Upper lobe of left lung (tissue), 6 donors: ENCODE measurements at regions not wholly inside any gene's neighbourhood (a gene's known extent, or its start where the extent isn't known, plus 50 kb on each side); places are given as distances from the start of the nearest gene placed in this dataset.

Experiments used
- ATAC-seq, 2 donors: fragments of 200-7000 bp; cut with Tn5 transposase; one replicate each; pipeline ENCODE4 v1.9.1; 2022; ENCODE audit warnings: mild to moderate bottlenecking in 2 of 2, moderate library complexity in 2 of 2; ENCODE audit not compliant: low FRiP score in 2 of 2
- DNase-seq, 2 donors: peaks; one replicate each; pipeline ENCODE4 v3.0.0-alpha.2; 2019 to 2020
- H3K27ac ChIP-seq, 4 donors: fragments of 200-600 bp; sonication (generic); one replicate each; pipeline ENCODE4 v1.5.1; 2016 to 2019
- H3K27me3 ChIP-seq, 4 donors: fragments of 200-600 bp; sonication (generic); one replicate each; pipeline ENCODE4 v1.5.1; 2017 to 2019
- H3K36me3 ChIP-seq, 4 donors: fragments of 200-600 bp; sonication (generic); one replicate each; pipeline ENCODE4 v1.5.1; 2016 to 2019
- H3K4me1 ChIP-seq, 4 donors: fragments of 200-600 bp; sonication (generic); one replicate each; pipeline ENCODE4 v1.5.1; 2018 to 2019
- H3K4me3 ChIP-seq, 4 donors: fragments of 200-600 bp; sonication (generic); one replicate each; pipeline ENCODE4 v1.5.1; 2017 to 2019; ENCODE audit warnings: mild to moderate bottlenecking in 2 of 4, moderate library complexity in 1 of 4
- H3K9me3 ChIP-seq, 4 donors: fragments of 200-600 bp; sonication (generic); one replicate each; pipeline ENCODE4 v1.5.1; 2018 to 2019
- CTCF ChIP-seq, 6 experiments: fragments of 450-650 bp in 4 of 6; fragments of 200-600 bp in 2 of 6; sonication (generic) in 2 of 6; IDR thresholded peaks; one replicate each; pipeline ENCODE4 v1.5.1; 2016 to 2019; ENCODE audit warnings: antibody characterized with exemption in 6 of 6
- EP300 ChIP-seq, 4 donors: sonication (generic); formaldehyde crosslinking; IDR thresholded peaks; one replicate each; pipeline ENCODE4 v1.5.1; 2017; ENCODE audit warnings: antibody characterized with exemption in 4 of 4, control low read depth in 2 of 4
- POLR2A ChIP-seq, 4 donors: fragments of 450-650 bp; IDR thresholded peaks; one replicate each; pipeline ENCODE4 v1.5.1; 2016 to 2017; ENCODE audit warnings: antibody characterized with exemption in 4 of 4, mild to moderate bottlenecking in 2 of 4
- POLR2AphosphoS5 ChIP-seq, 2 donors: sonication (generic); formaldehyde crosslinking; IDR thresholded peaks; one replicate each; pipeline ENCODE4 v1.5.1; 2017; ENCODE audit warnings: antibody characterized with exemption in 2 of 2
- WGBS, 2 donors: methylation state at CpG; one replicate each; pipeline ENCODE4 v1.1.5; 2017 to 2018; 5-methylcytosine and 5-hydroxymethylcytosine counted together
- donor health status: DM: no; HTN: no; CAD: no; lungs with moderate emphysema.
- donor health status: DM: no; HTN: yes; CAD: no; lungs with severe emphysema.

- Histone ChIP-seq H3K27me3 (no peaks in the 10 kb centered on the region), H3K27ac (no peak overlapping the region), H3K9me3 (no peaks in the 10 kb centered on the region), H3K36me3 (no peaks in the 10 kb centered on the region), H3K4me3 (no peak overlapping the region), H3K4me1 (no peaks in the 10 kb centered on the region)
- WGBS, 2 donors: 98 to 100% methylated on average over 2 of the region's 2 CpGs
- TF ChIP-seq POLR2AphosphoS5 (IDR thresholded peaks at IDR 0.05) (no peak), CTCF (IDR thresholded peaks at IDR 0.05) (no peak), EP300 (IDR thresholded peaks at IDR 0.05) (no peak), POLR2A (IDR thresholded peaks at IDR 0.05) (no peak)
- ATAC-seq: no peak
- no peak for DNase-seq
These were observed 108.4 kb upstream of the TUSC7 start for GRCh38 chr3:116601206-116601605.

GRCh38 chr3:116607205-116607604 lies 102.4 kb upstream of the TUSC7 start:
- DNase-seq (no peak), ATAC-seq (no peak)
- no peaks in the 10 kb centered on the region for H3K4me1 ChIP-seq
- H3K27ac ChIP-seq: no peak overlapping the region
- 80 to 87% methylated on average over 4 to 5 of the region's 5 CpGs for WGBS, 2 donors
- no peaks in the 10 kb centered on the region for H3K27me3 ChIP-seq
- H3K36me3 ChIP-seq: no peaks in the 10 kb centered on the region
- no peaks in the 10 kb centered on the region for H3K9me3 ChIP-seq
- TF ChIP-seq POLR2A (IDR thresholded peaks at IDR 0.05) (no peak), CTCF (IDR thresholded peaks at IDR 0.05) (no peak), POLR2AphosphoS5 (IDR thresholded peaks at IDR 0.05) (no peak), EP300 (IDR thresholded peaks at IDR 0.05) (no peak)
- no peak overlapping the region for H3K4me3 ChIP-seq

- Histone ChIP-seq H3K36me3 (no peaks in the 10 kb centered on the region), H3K27me3 (no peaks in the 10 kb centered on the region), H3K9me3 (no peaks in the 10 kb centered on the region), H3K27ac (no peak overlapping the region), H3K4me1 (no peaks in the 10 kb centered on the region), H3K4me3 (no peak overlapping the region)
- ATAC-seq (no peak), DNase-seq (no peak)
- 87 to 88% methylated on average over 3 of the region's 3 CpGs for WGBS, 2 donors
- TF ChIP-seq POLR2A (IDR thresholded peaks at IDR 0.05) (no peak), POLR2AphosphoS5 (IDR thresholded peaks at IDR 0.05) (no peak), CTCF (IDR thresholded peaks at IDR 0.05) (no peak)
These were observed 99.5 kb upstream of the TUSC7 start for GRCh38 chr3:116610124-116610523.

GRCh38 chr3:116614795-116615362 lies 94.7 kb upstream of the TUSC7 start:
- Histone ChIP-seq H3K4me1 (no peaks in the 10 kb centered on the region), H3K4me3 (no peak overlapping the region), H3K27me3 (no peaks in the 10 kb centered on the region), H3K9me3 (no peaks in the 10 kb centered on the region), H3K27ac (no peak overlapping the region), H3K36me3 (no peaks in the 10 kb centered on the region)
- 45 to 51% methylated on average over 4 of the region's 4 CpGs for WGBS, 2 donors
- TF ChIP-seq POLR2AphosphoS5 (IDR thresholded peaks at IDR 0.05): no peak
- TF ChIP-seq CTCF (IDR thresholded peaks at IDR 0.05): peak in 3 of 6 experiments; percentile 8 to 14 (median 11)
- ATAC-seq: no peak
- DNase-seq: no peak

- no peak for DNase-seq
- Histone ChIP-seq H3K4me1 (no peaks in the 10 kb centered on the region), H3K36me3 (no peaks in the 10 kb centered on the region), H3K27me3 (no peaks in the 10 kb centered on the region), H3K27ac (no peak overlapping the region), H3K9me3 (no peaks in the 10 kb centered on the region), H3K4me3 (no peak overlapping the region)
- TF ChIP-seq POLR2A (IDR thresholded peaks at IDR 0.05) (no peak), EP300 (IDR thresholded peaks at IDR 0.05) (no peak), POLR2AphosphoS5 (IDR thresholded peaks at IDR 0.05) (no peak), CTCF (IDR thresholded peaks at IDR 0.05) (no peak)
- no peak for ATAC-seq
- WGBS, 2 donors: 45 to 88% methylated on average over 2 of the region's 2 CpGs
These were observed 91.4 kb upstream of the TUSC7 start for GRCh38 chr3:116618138-116618537.
